HepG2 (cell line): ENCODE measurements at regions not wholly inside any gene's neighbourhood (a gene's known extent, or its start where the extent isn't known, plus 50 kb on each side); places are given as distances from the start of the nearest gene placed in this dataset.

Experiments
- ATAC-seq: fragments of 200-7000 bp; cut with Tn5 transposase; 3 replicates; pipeline ENCODE4 v1.9.1; 2020; ENCODE audit warnings: mild to moderate bottlenecking, moderate library complexity
- BruUV-seq: library from RNA; stranded (reverse); fragments of 400-500 nt; replicated peaks from 2 replicates; lab custom pipeline; 2021; lab: Mats Ljungman, UMichigan
- CTCF ChIA-PET: fragments of 300-600 bp; formaldehyde crosslinking; extraction: SDS; loops from one replicate; lab custom pipeline; 2021; ENCODE audit warnings: low total read pairs, inconsistent platforms, low intra/inter-chr PET ratio; lab: Yijun Ruan, JAX
- POLR2A ChIA-PET: fragments of 350-600 bp; sonication (Branson Sonifier 250); formaldehyde crosslinking; loops from one replicate; lab custom pipeline; 2020; ENCODE audit warnings: antibody characterized with exemption, inconsistent platforms; lab: Yijun Ruan, JAX
- DNase-seq: peaks from one replicate; pipeline ENCODE4 v3.0.0-alpha.2; 2015; ENCODE audit warnings: low spot score
- FAIRE-seq: peaks from 3 replicates; lab custom pipeline; 2011; peaks lifted over from hg19 to GRCh38; lab: Jason Lieb, UNC
- H2AFZ ChIP-seq: one replicate; pipeline ENCODE4 v1.6.1; 2011; ENCODE audit warnings: low read length, inconsistent platforms
- H3K27ac ChIP-seq: fragments of 300-600 bp; 3 replicates; pipeline ENCODE4 v1.8.0; 2011; ENCODE audit warnings: mixed run types, mild to moderate bottlenecking, mixed read lengths, low read length, inconsistent platforms; ENCODE audit not compliant: insufficient read depth; ENCODE audit errors: extremely low read length
- H3K27me3 ChIP-seq, 2 experiments: fragments of 200-600 bp in 1 of 2; 2 replicates in 1 of 2; 3 replicates in 1 of 2; pipeline versions ENCODE4 v1.6.0 to v1.8.0; 2011; ENCODE audit warnings: low read length in 2 of 2, mild to moderate bottlenecking in 2 of 2, moderate library complexity in 2 of 2, inconsistent platforms in 1 of 2; ENCODE audit not compliant: insufficient read depth in 2 of 2, control insufficient read depth in 1 of 2
- H3K36me3 ChIP-seq, 2 experiments: fragments of 200-600 bp in 1 of 2; replicated peaks in 1 of 2; 2 replicates in 1 of 2; 3 replicates in 1 of 2; pipeline versions ENCODE4 v1.5.1 to v1.8.0; 2011; ENCODE audit warnings: low read length in 2 of 2, inconsistent platforms in 1 of 2; ENCODE audit not compliant: insufficient read depth in 2 of 2, control insufficient read depth in 1 of 2
- H3K4me1 ChIP-seq: 2 replicates; pipeline ENCODE4 v1.5.1; 2012; ENCODE audit warnings: low read length, inconsistent platforms; ENCODE audit not compliant: insufficient read depth
- H3K4me2 ChIP-seq: 2 replicates; pipeline ENCODE4 v1.6.0; 2011; ENCODE audit warnings: low read depth, low read length, inconsistent platforms
- H3K4me3 ChIP-seq, 3 experiments: fragments of 200-600 bp in 1 of 3; sonication (generic), shearing (Covaris generic) in 1 of 3; replicated peaks in 1 of 3; 2 replicates each; pipeline ENCODE4 v1.5.1; 2011 to 2016; ENCODE audit warnings: low read length in 3 of 3, inconsistent platforms in 2 of 3, low read depth in 2 of 3, mild to moderate bottlenecking in 2 of 3, control low read depth in 1 of 3, mixed read lengths in 1 of 3; ENCODE audit not compliant: insufficient read depth in 1 of 3
- H3K79me2 ChIP-seq: one replicate; pipeline ENCODE4 v1.6.1; 2011; ENCODE audit warnings: low read length, inconsistent platforms; ENCODE audit not compliant: insufficient read depth
- H3K9ac ChIP-seq: 2 replicates; pipeline ENCODE4 v1.6.0; 2011; ENCODE audit warnings: mild to moderate bottlenecking, low read depth, low read length, inconsistent platforms; ENCODE audit not compliant: insufficient read depth
- H3K9me3 ChIP-seq: 2 replicates; pipeline ENCODE4 v1.5.1; 2012; ENCODE audit warnings: mild to moderate bottlenecking, low read length
- H4K20me1 ChIP-seq: 2 replicates; pipeline ENCODE4 v1.6.0; 2011; ENCODE audit warnings: inconsistent platforms, mild to moderate bottlenecking, low read length, moderate library complexity; ENCODE audit not compliant: insufficient read depth
- RXRA ChIP-seq: sonication (generic); formaldehyde crosslinking; IDR thresholded peaks from 2 replicates; pipeline ENCODE4 v1.5.1; 2020; ENCODE audit warnings: missing genetic modification reagents
- SALL2 ChIP-seq: sonication (generic); formaldehyde crosslinking; IDR thresholded peaks from 2 replicates; pipeline ENCODE4 v1.8.1; 2023; ENCODE audit warnings: mild to moderate bottlenecking, missing genetic modification reagents, inconsistent platforms
- ZFX ChIP-seq: sonication (generic); formaldehyde crosslinking; IDR thresholded peaks from 2 replicates; pipeline ENCODE4 v1.4.0; 2020; ENCODE audit warnings: mild to moderate bottlenecking, low read depth, missing genetic modification reagents, moderate library complexity
- WGBS: methylation state at CpG from one replicate; pipeline ENCODE4 v1.1.6; 2017; ENCODE audit warnings: low lambda C conversion rate; 5-methylcytosine and 5-hydroxymethylcytosine counted together
- in situ Hi-C: cut with HindIII; loops from 2 replicates; pipeline ENCODE4 v1.10.0; 2017; ENCODE audit warnings: low pct_unique_long_range_greater_than_20kb; ENCODE audit not compliant: extremely low pct_ligation_motif_present
- intact Hi-C: fragments of 100-400 bp; cut with micrococcal nuclease; formaldehyde crosslinking; loops from one replicate; pipeline ENCODE4 v1.10.0; 2022; ENCODE audit not compliant: unreplicated experiment
- TF ChIP-seq, protein P1 (sequence below): sonication (generic); formaldehyde crosslinking; IDR thresholded peaks from 2 replicates; pipeline ENCODE4 v1.8.1; 2023; ENCODE audit warnings: mild to moderate bottlenecking, moderate library complexity, missing genetic modification reagents
- TF ChIP-seq, protein P2 (sequence below): sonication (generic); formaldehyde crosslinking; IDR thresholded peaks from 2 replicates; pipeline ENCODE4 v1.5.1; 2020; ENCODE audit warnings: mild to moderate bottlenecking, moderate library complexity, missing genetic modification reagents
- TF ChIP-seq, protein P3 (sequence below): sonication (generic); formaldehyde crosslinking; IDR thresholded peaks from 2 replicates; pipeline ENCODE4 v1.8.1; 2022; ENCODE audit warnings: mild to moderate bottlenecking, missing genetic modification reagents

DNA sequence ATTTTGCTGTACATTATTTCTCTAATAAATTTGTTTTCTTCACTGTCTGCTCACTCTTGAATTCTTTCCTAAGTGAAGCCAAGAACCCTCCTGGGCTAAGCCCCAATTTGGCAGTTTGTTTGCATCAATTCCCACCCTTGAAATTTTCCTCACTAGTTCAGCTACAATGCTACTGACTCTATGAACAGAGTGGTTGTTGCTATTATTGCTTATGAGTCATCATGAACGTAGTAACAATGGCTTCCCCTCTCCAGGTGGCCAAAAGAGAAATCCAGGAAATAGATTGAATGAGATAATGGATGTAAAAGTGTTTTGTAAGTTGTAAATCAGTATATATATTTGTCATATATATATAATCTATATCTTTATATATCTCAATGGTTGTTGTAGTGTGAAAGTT, 193.0 kb downstream of the URB2 start:
- H3K27me3 ChIP-seq: 0 out of 5 replicates have a peak, but pooled peaks cover 0 to 1% of the 10 kb centered on the region in 2 experiments
- H3K9ac ChIP-seq: no peak overlapping the region
- WGBS: 0% methylated on average over 1 of the region's 1 CpG
- no peak overlapping the region for H3K4me3 ChIP-seq
- CTCF ChIA-PET: no interaction called here
- intact Hi-C loops (no loop called here), in situ Hi-C loops (no loop called here)
- no peak overlapping the region for H2AFZ ChIP-seq
- no peaks in the 10 kb centered on the region for H3K36me3 ChIP-seq
- H3K4me1 ChIP-seq: no peaks in the 10 kb centered on the region
- H3K79me2 ChIP-seq: no peaks in the 10 kb centered on the region
- DNase-seq: no peak
- no peak overlapping the region for H3K27ac ChIP-seq
- no TSS peak for BruUV-seq
- no peaks in the 10 kb centered on the region for H3K9me3 ChIP-seq
- FAIRE-seq: no peak
- no peak overlapping the region for H3K4me2 ChIP-seq
- no peak for ATAC-seq
- no peaks in the 10 kb centered on the region for H4K20me1 ChIP-seq
- TF ChIP-seq, protein P1, sequence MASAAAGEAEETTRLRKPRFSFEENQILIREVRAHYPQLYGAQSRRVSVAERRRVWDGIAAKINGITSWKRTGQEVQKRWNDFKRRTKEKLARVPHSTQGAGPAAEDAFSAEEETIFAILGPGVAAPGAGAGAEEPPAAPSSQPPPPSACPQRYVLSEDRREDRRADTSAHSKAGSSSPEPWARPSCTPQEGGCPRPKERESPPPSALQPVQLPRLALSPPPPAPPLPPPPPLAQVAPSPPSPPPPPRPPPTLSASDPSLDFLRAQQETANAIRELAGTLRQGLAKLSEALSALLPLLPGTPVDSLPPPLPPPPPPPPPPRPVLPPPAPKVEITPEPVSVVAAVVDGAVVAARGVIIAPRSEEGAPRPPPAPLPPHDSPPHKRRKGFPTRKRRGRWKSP (CRISPR knock-in tag): no peak
- TF ChIP-seq, protein P2, sequence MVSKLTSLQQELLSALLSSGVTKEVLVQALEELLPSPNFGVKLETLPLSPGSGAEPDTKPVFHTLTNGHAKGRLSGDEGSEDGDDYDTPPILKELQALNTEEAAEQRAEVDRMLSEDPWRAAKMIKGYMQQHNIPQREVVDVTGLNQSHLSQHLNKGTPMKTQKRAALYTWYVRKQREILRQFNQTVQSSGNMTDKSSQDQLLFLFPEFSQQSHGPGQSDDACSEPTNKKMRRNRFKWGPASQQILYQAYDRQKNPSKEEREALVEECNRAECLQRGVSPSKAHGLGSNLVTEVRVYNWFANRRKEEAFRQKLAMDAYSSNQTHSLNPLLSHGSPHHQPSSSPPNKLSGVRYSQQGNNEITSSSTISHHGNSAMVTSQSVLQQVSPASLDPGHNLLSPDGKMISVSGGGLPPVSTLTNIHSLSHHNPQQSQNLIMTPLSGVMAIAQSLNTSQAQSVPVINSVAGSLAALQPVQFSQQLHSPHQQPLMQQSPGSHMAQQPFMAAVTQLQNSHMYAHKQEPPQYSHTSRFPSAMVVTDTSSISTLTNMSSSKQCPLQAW (CRISPR knock-in tag): no peak
- TF ChIP-seq RXRA (CRISPR knock-in tag): no peak
- no peak for TF ChIP-seq ZFX
- TF ChIP-seq, protein P3, sequence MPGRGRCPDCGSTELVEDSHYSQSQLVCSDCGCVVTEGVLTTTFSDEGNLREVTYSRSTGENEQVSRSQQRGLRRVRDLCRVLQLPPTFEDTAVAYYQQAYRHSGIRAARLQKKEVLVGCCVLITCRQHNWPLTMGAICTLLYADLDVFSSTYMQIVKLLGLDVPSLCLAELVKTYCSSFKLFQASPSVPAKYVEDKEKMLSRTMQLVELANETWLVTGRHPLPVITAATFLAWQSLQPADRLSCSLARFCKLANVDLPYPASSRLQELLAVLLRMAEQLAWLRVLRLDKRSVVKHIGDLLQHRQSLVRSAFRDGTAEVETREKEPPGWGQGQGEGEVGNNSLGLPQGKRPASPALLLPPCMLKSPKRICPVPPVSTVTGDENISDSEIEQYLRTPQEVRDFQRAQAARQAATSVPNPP (CRISPR knock-in tag): no peak
- TF ChIP-seq SALL2: no peak
- POLR2A ChIA-PET: no interaction called here
